SK-N-SH (cell line): ENCODE measurements at regions not wholly inside any gene's neighbourhood (a gene's known extent, or its start where the extent isn't known, plus 50 kb on each side); places are given as distances from the start of the nearest gene placed in this dataset.

Source experiments
- CTCF ChIA-PET: fragments of 300-600, 350-600 bp; formaldehyde crosslinking; extraction: SDS; loops from one replicate; lab custom pipeline; 2021; lab: Yijun Ruan, JAX
- POLR2A ChIA-PET: fragments of 350-600 bp; sonication (Branson Sonifier 250); formaldehyde crosslinking; extraction: SDS; loops from one replicate; lab custom pipeline; 2020; ENCODE audit warnings: antibody characterized with exemption, inconsistent platforms; lab: Yijun Ruan, JAX
- DNase-seq: peaks from one replicate; pipeline ENCODE4 v3.0.0; 2012
- H2AFZ ChIP-seq: fragments of 200-600 bp; sonication (generic); 2 replicates; pipeline ENCODE4 v1.8.1; 2016; ENCODE audit warnings: antibody characterized with exemption, mild to moderate bottlenecking, low read depth
- H3F3A ChIP-seq: fragments of 200-600 bp; sonication (generic); replicated peaks from 2 replicates; pipeline ENCODE3; 2016; ENCODE audit warnings: antibody characterized with exemption, mild to moderate bottlenecking; ENCODE audit not compliant: insufficient read depth
- H3K27ac ChIP-seq, 2 experiments: fragments of 200-500 bp in 1 of 2; fragments of 200-600 bp in 1 of 2; sonication (Bioruptor generic) in 1 of 2; sonication (generic), shearing (Covaris generic) in 1 of 2; 2 replicates each; pipeline versions ENCODE4 v1.5.1 to v1.6.1; 2014 to 2016; ENCODE audit warnings: low read depth in 2 of 2, inconsistent platforms in 1 of 2, low read length in 1 of 2, mild to moderate bottlenecking in 1 of 2, mixed read lengths in 1 of 2
- H3K27me3 ChIP-seq: fragments of 200-600 bp; sonication (generic), shearing (Covaris generic); 2 replicates; pipeline ENCODE4 v1.6.1; 2016; ENCODE audit warnings: mixed run types; ENCODE audit not compliant: insufficient read depth
- H3K36me3 ChIP-seq, 2 experiments: fragments of 200-500 bp in 1 of 2; fragments of 200-600 bp in 1 of 2; sonication (Bioruptor generic) in 1 of 2; sonication (generic) in 1 of 2; replicated peaks in 1 of 2; 2 replicates each; pipeline versions ENCODE3 to v1.5.1; 2014 to 2016; ENCODE audit warnings: low read length in 1 of 2, mild to moderate bottlenecking in 1 of 2; ENCODE audit not compliant: insufficient read depth in 2 of 2, control insufficient read depth in 1 of 2
- H3K4me1 ChIP-seq, 2 experiments: fragments of 200-500 bp in 1 of 2; fragments of 200-600 bp in 1 of 2; sonication (Bioruptor generic) in 1 of 2; sonication (generic), shearing (Covaris generic) in 1 of 2; 2 replicates each; pipeline versions ENCODE4 v1.5.1 to v1.6.1; 2014 to 2016; ENCODE audit warnings: low read depth in 1 of 2, low read length in 1 of 2, mixed run types in 1 of 2; ENCODE audit not compliant: insufficient read depth in 2 of 2, control insufficient read depth in 1 of 2
- H3K4me2 ChIP-seq: fragments of 200-600 bp; sonication (generic), shearing (Covaris generic); 2 replicates; pipeline ENCODE4 v1.6.1; 2017; ENCODE audit warnings: mixed run types
- H3K4me3 ChIP-seq, 2 experiments: fragments of 200-500 bp in 1 of 2; fragments of 200-600 bp in 1 of 2; sonication (Bioruptor generic) in 1 of 2; sonication (generic), shearing (Covaris generic) in 1 of 2; 2 replicates each; pipeline versions ENCODE4 v1.5.1 to v1.8.1; 2014 to 2016; ENCODE audit warnings: low read depth in 2 of 2, inconsistent platforms in 1 of 2, low read length in 1 of 2, mild to moderate bottlenecking in 1 of 2, mixed read lengths in 1 of 2, moderate library complexity in 1 of 2
- H3K79me2 ChIP-seq: fragments of 200-600 bp; sonication (generic); 2 replicates; pipeline ENCODE4 v1.8.1; 2017; ENCODE audit warnings: mild to moderate bottlenecking; ENCODE audit not compliant: insufficient read depth
- H3K9ac ChIP-seq: fragments of 200-600 bp; sonication (generic); 2 replicates; pipeline ENCODE4 v1.6.1; 2017; ENCODE audit warnings: mixed run types
- H3K9me2 ChIP-seq: fragments of 200-600 bp; sonication (generic); 2 replicates; pipeline ENCODE4 v1.6.1; 2017; ENCODE audit warnings: mixed run types
- H3K9me3 ChIP-seq: fragments of 200-600 bp; sonication (generic); 2 replicates; pipeline ENCODE4 v1.6.1; 2017; ENCODE audit warnings: mixed run types, mild to moderate bottlenecking, moderate library complexity
- H4K20me1 ChIP-seq: fragments of 200-600 bp; sonication (generic); 2 replicates; pipeline ENCODE4 v1.6.1; 2017; ENCODE audit warnings: mild to moderate bottlenecking, mixed run types; ENCODE audit not compliant: insufficient read depth
- EZH2phosphoT487 ChIP-seq: fragments of 200-600 bp; sonication (generic); IDR thresholded peaks from 2 replicates; pipeline ENCODE4 v1.6.1; 2017; ENCODE audit warnings: low read depth, mixed run types, mild to moderate bottlenecking, antibody characterized with exemption, moderate library complexity, borderline replicate concordance
- GABPA ChIP-seq: IDR thresholded peaks from 2 replicates; pipeline ENCODE4 v1.4.0; 2012; ENCODE audit warnings: low read depth, mild to moderate bottlenecking
- IRF3 ChIP-seq: fragments of 150-350 bp; IDR thresholded peaks from 2 replicates; pipeline ENCODE4 v1.6.1; 2016; ENCODE audit warnings: mild to moderate bottlenecking, low read depth, low read length
- MAX ChIP-seq: IDR thresholded peaks from 2 replicates; pipeline ENCODE4 v1.4.0; 2012; ENCODE audit warnings: low read depth
- MEF2A ChIP-seq: IDR thresholded peaks from 2 replicates; pipeline ENCODE4 v1.4.0; 2012; ENCODE audit warnings: low read depth, borderline replicate concordance
- MXI1 ChIP-seq: IDR thresholded peaks from 2 replicates; pipeline ENCODE4 v1.6.1; 2012; ENCODE audit warnings: mild to moderate bottlenecking, low read depth, low read length, improper control_type of control experiment
- POLR2AphosphoS5 ChIP-seq: IDR thresholded peaks from 2 replicates; pipeline ENCODE4 v1.6.1; 2012; ENCODE audit warnings: low read depth, low read length
- RCOR1 ChIP-seq: fragments of 150-350 bp; IDR thresholded peaks from 2 replicates; pipeline ENCODE4 v1.6.1; 2017; ENCODE audit warnings: antibody characterized with exemption, low read length
- RXRA ChIP-seq: IDR thresholded peaks from 2 replicates; pipeline ENCODE4 v1.4.0; 2012; ENCODE audit warnings: low read depth, mild to moderate bottlenecking, borderline replicate concordance
- SIN3A ChIP-seq: IDR thresholded peaks from 2 replicates; pipeline ENCODE4 v1.6.1; 2012; ENCODE audit warnings: low read depth, mild to moderate bottlenecking, low read length, moderate library complexity, borderline replicate concordance
- SMC3 ChIP-seq: IDR thresholded peaks from 2 replicates; pipeline ENCODE4 v1.6.1; 2012; ENCODE audit warnings: low read depth, low read length, improper control_type of control experiment
- TAF1 ChIP-seq: IDR thresholded peaks from 2 replicates; pipeline ENCODE4 v1.6.1; 2012; ENCODE audit warnings: low read depth, mild to moderate bottlenecking, low read length, moderate library complexity, borderline replicate concordance
- TEAD4 ChIP-seq: IDR thresholded peaks from 2 replicates; pipeline ENCODE4 v1.4.0; 2012; ENCODE audit warnings: mild to moderate bottlenecking, borderline replicate concordance; ENCODE audit not compliant: insufficient read depth
- YY1 ChIP-seq: IDR thresholded peaks from 2 replicates; pipeline ENCODE4 v1.4.0; 2012; ENCODE audit warnings: low read depth, mild to moderate bottlenecking
- ZBTB33 ChIP-seq: IDR thresholded peaks from 2 replicates; pipeline ENCODE4 v1.4.0; 2012; ENCODE audit warnings: low read depth, borderline replicate concordance
- WGBS: methylation state at CpG from one replicate; pipeline ENCODE4 v1.1.6; 2017; ENCODE audit warnings: low lambda C conversion rate; 5-methylcytosine and 5-hydroxymethylcytosine counted together
- small RNA-seq, 7 experiments: library from RNA; depleted of rRNA; stranded (forward); fragments of <200 nt; gene quantifications; one replicate each; pipeline ENCODE3, GENCODE V24; 2012
- TF ChIP-seq, protein P1 (sequence below): fragments of 150-350 bp; IDR thresholded peaks from 2 replicates; pipeline ENCODE4 v1.6.1; 2017; ENCODE audit warnings: antibody characterized with exemption, low read length, low read depth, borderline replicate concordance
- TF ChIP-seq, protein P2 (sequence below): IDR thresholded peaks from 2 replicates; pipeline ENCODE4 v1.4.0; 2012; ENCODE audit warnings: low read depth, borderline replicate concordance

DNA sequence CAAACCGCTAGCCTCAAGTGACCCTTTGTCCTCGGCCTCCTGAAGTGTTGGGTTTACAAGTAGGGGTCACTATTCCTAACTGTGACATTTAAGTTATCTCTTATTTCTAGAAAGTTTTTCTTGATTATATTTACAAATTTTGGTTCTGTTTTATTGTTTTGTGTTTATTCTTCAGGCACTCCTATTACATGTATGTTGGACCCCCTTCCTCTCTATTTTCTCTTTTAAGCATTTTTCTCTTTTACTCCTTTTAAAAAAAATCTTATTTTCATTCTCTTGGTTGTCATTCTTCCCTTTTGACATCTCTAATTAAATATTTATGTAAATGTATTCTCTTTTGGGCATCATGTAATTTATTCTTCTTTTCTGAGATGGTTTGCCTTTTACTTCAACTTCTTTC is 50.4 kb upstream of the MAP3K7 start:
- H3K27me3 ChIP-seq = no peaks in the 10 kb centered on the region
- no peaks in the 10 kb centered on the region for H3F3A ChIP-seq
- CTCF ChIA-PET = no interaction called here
- WGBS = 17% methylated on average over 2 of the region's 2 CpGs
- no peak overlapping the region for H3K4me2 ChIP-seq
- H3K9me2 ChIP-seq = no peaks in the 10 kb centered on the region
- H4K20me1 ChIP-seq = no peaks in the 10 kb centered on the region
- H3K36me3 ChIP-seq = no peaks in the 10 kb centered on the region
- no peaks in the 10 kb centered on the region for H3K79me2 ChIP-seq
- no peak overlapping the region for H2AFZ ChIP-seq
- no peak overlapping the region for H3K27ac ChIP-seq
- no peak overlapping the region for H3K4me3 ChIP-seq
- TF ChIP-seq EZH2phosphoT487 = no peak
- no peak for TF ChIP-seq MEF2A
- TF ChIP-seq RXRA = no peak
- TF ChIP-seq, protein P1, sequence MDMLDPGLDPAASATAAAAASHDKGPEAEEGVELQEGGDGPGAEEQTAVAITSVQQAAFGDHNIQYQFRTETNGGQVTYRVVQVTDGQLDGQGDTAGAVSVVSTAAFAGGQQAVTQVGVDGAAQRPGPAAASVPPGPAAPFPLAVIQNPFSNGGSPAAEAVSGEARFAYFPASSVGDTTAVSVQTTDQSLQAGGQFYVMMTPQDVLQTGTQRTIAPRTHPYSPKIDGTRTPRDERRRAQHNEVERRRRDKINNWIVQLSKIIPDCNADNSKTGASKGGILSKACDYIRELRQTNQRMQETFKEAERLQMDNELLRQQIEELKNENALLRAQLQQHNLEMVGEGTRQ = no peak
- TF ChIP-seq SIN3A = no peak
- TF ChIP-seq ZBTB33 = no peak
- no peak for TF ChIP-seq RCOR1
- no peak for TF ChIP-seq TEAD4
- TF ChIP-seq MAX = no peak
- TF ChIP-seq MXI1 = no peak
- no peak for TF ChIP-seq TAF1
- TF ChIP-seq YY1 = no peak
- no peak for TF ChIP-seq SMC3
- no peak for TF ChIP-seq GABPA
- no peak for TF ChIP-seq IRF3
- TF ChIP-seq, protein P2, sequence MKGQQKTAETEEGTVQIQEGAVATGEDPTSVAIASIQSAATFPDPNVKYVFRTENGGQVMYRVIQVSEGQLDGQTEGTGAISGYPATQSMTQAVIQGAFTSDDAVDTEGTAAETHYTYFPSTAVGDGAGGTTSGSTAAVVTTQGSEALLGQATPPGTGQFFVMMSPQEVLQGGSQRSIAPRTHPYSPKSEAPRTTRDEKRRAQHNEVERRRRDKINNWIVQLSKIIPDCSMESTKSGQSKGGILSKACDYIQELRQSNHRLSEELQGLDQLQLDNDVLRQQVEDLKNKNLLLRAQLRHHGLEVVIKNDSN = no peak
- TF ChIP-seq POLR2AphosphoS5 = no peak
- TF ChIP-seq, all 33 proteins: peak for 0
- POLR2A ChIA-PET = no interaction called here
- H3K9ac ChIP-seq = no peak overlapping the region
- DNase-seq = no peak
- H3K4me1 ChIP-seq = no peaks in the 10 kb centered on the region
- H3K9me3 ChIP-seq = peaks cover 7% of the 10 kb centered on the region

Small RNA genes in the stretch of these regions (small RNA-seq; reads per million reads assigned to genes)
- 0 reads per million in 7 experiments for gene MIR4643
- 0 reads per million in 7 experiments for gene MTATP6P25
- 0 reads per million in 7 experiments for gene MTCO1P56
- 0 reads per million in 7 experiments for gene MTND4LP19
- 0 reads per million in 7 experiments for gene RF00012
- gene RN7SL415P = 0 reads per million in 7 experiments
